Dermis blood vessel endothelial cell (primary cell): ENCODE measurements at regions not wholly inside any gene's neighbourhood (a gene's known extent, or its start where the extent isn't known, plus 50 kb on each side); places are given as distances from the start of the nearest gene placed in this dataset.

Source experiments
- DNase-seq: peaks from one replicate; pipeline ENCODE4 v3.0.0; 2010

DNA sequence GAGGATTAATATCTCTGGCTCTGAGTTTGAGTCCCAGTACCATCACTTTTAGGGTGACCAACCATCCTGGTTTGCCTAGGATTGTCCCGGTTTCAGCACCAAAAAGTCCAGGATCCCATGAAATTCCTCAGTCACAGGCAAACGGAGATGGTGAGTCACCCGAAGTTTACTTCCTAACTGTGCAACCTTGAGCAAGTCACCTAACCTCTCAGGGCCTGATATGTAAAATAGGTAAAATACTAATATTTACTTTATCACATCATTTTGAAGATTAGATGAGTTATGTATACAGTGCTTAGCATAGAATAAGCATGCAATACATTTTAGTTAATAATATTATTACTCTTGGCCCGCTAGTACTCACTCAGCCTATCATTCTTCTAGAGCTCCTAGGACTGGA is 91.1 kb upstream of the KCNMB2 start:
- DNase-seq: no peak

- DNase-seq: no peak
Measured at GRCh38 chr3:178446059-178446458, 90.2 kb upstream of the KCNMB2 start.

GRCh38 chr3:178450476-178450875 is 85.8 kb upstream of the KCNMB2 start:
- no peak for DNase-seq

- DNase-seq: no peak
Measured at GRCh38 chr3:178451799-178452198, 84.4 kb upstream of the KCNMB2 start.

- no peak for DNase-seq
Measured at GRCh38 chr3:178454726-178455125, 81.5 kb upstream of the KCNMB2 start.

- DNase-seq: no peak
Measured at GRCh38 chr3:178455226-178455625, 81.0 kb upstream of the KCNMB2 start.

DNA sequence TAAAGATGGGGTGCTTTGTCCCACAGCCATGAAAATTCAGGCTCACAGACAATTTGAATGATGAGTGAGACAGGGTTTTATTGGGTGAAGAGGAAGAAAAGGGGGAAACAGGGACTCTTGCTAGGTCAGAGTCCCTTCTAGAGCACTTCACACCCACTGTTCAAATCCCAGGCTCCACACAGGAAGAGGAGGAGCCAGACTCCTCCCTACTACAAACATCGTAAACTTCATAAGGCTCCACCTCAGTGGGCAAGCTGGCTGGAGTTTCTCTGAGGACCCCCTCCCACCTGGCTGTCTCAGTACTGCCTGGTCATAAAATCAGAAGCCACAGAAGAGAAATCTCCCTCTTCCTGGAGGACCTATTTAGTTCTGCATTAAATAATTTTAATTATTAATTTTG is 80.3 kb upstream of the KCNMB2 start:
- DNase-seq: no peak

DNA sequence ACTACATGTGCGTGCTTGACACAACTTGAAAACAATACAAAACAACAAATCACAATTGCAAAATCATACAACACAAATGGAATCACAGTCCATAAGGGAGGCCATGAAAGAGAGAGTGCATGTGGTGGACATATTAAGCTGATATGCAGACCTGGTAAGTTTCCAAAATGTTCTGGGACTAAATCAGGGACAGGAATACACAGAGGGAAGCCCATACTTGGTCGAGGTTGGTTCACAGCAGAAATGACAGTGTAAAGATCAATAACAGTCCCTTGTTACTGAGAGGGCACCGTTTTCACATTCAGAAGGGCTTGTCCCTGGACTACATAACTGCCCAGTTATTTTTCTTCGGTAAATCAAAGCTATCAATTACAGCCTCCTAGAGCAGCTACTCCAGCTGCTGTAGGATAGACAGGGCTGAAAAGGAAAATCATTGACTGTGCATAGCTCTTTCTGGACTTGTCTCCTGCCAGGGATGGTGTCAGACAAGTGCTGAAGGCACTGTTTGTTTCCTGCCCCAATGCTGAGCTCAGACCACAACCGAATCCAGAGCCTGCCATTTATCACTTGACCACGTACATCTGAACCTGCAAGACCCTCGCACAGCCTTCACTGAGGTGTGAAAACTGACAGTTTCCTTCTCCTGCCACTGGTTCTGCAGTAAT is 79.5 kb upstream of the KCNMB2 start:
- no peak for DNase-seq

GRCh38 chr3:178457511-178457910 is 78.7 kb upstream of the KCNMB2 start:
- no peak for DNase-seq

- DNase-seq: no peak
Measured at GRCh38 chr3:178458313-178459037, 77.8 kb upstream of the KCNMB2 start.

DNA sequence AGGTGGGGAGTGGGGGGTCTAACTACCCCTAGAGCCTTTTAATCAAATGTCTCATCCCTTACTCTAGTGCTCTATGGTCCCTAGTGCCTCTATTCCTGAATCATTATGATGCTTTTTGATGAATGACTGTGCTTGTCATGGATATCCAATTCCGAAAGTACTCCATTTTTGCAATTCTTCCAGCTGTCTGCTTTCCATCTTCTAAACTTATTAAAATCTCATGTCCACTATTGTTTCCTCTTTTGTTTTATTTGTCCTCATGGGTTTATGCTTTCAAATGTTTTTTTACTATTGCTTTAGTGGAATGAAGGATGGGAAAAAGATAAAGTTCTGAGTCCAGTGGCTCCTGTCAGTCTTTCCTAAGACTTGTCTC is 77.2 kb upstream of the KCNMB2 start:
- DNase-seq: no peak

GRCh38 chr3:178465260-178466180 is 70.7 kb upstream of the KCNMB2 start:
- no peak for DNase-seq

- DNase-seq: no peak
Measured at GRCh38 chr3:178472941-178473340, 63.3 kb upstream of the KCNMB2 start.

- no peak for DNase-seq
Measured at GRCh38 chr3:178474526-178474925, 61.7 kb upstream of the KCNMB2 start.

DNA sequence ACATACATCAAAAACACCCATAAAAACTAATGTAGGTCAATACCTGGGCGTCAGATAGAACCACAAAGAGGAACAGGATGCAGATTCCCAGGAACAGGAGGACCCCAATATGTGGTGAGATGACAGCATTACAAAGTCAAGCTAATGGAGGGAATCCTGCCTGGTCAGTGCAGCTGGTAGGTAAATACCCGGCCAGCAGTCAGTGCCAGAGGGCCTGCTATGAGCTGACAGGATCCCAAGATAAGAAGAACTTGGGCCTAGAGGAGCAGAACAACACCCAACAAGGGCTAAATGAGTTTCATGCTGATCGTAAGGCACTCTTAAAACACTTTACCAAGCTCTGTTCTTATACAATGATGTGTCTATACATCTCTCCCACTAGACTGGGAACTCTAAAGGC is 61.2 kb upstream of the KCNMB2 start:
- DNase-seq: no peak

DNA sequence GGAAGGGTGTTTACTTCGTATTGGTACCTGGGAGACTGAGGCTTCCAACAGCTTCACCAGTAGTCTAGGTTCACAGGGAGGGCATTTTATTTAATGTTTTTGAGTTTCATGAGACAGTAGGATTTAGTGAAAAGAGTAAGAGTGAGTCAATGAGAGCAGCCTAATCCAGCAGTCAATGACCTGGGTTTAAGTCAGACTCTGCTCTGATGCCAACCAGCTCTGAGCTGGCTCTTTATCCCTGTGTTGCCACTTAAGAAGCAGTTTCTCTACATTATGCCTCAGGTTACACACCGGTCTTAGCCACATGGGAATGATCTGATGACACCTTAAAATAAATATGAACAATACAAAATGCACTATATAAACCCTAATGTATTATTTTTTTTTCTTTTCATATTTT is 59.4 kb upstream of the KCNMB2 start:
- DNase-seq: no peak

- DNase-seq: no peak
Measured at GRCh38 chr3:178479446-178479845, 56.8 kb upstream of the KCNMB2 start.

GRCh38 chr3:178479860-178480259 is 56.4 kb upstream of the KCNMB2 start:
- no peak for DNase-seq

DNA sequence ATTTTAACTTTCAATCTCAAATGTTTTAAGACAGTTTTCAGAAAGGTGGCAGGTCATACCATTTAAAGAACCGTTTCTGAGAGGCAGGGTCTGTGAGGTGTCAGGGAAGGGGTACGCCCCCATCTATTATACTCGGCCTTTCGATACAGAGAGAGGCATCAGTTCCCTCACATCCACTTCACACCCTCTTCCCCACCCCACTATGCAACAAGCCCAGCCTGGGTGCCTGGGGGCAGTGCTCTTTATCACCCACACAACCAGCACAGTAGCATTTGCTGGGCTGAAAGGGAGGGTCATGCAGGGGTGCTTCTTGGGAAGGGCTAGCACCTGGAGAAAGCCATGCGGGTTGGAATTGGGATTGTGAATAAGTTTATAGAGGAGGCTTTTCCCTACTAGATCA is 56.0 kb upstream of the KCNMB2 start:
- DNase-seq: no peak

- DNase-seq: no peak
Measured at GRCh38 chr3:178480795-178481194, 55.4 kb upstream of the KCNMB2 start.

- no peak for DNase-seq
Measured at GRCh38 chr3:178482981-178483380, 53.3 kb upstream of the KCNMB2 start.

GRCh38 chr3:178483704-178484103 is 52.5 kb upstream of the KCNMB2 start:
- DNase-seq: no peak

- no peak for DNase-seq
Measured at GRCh38 chr3:178485756-178486155, 50.5 kb upstream of the KCNMB2 start.
